Activated CD8-positive, alpha-beta T cell treated with anti-CD3 and anti-CD28 coated beads for 36 hours (primary cell): ENCODE measurements at regions not wholly inside any gene's neighbourhood (a gene's known extent, or its start where the extent isn't known, plus 50 kb on each side); places are given as distances from the start of the nearest gene placed in this dataset.
"Not testable (repeated sequence)": the region's sequence is repeated elsewhere in the genome, so short reads cannot be mapped to it uniquely, and the experiment has no call there.

Source experiments
- ATAC-seq: fragments of 200-7000 bp; cut with Tn5 transposase; one replicate; pipeline ENCODE4 v1.10.0; 2021; ENCODE audit warnings: mild to moderate bottlenecking, moderate library complexity
- CTCF ChIA-PET: fragments of 350-600 bp; sonication (Branson Sonifier 250); formaldehyde crosslinking; loops from one replicate; lab custom pipeline; 2021; ENCODE audit warnings: antibody characterized with exemption; lab: Charles Lee
- POLR2A ChIA-PET: fragments of 350-600 bp; sonication (Branson Sonifier 250); formaldehyde crosslinking; loops from one replicate; lab custom pipeline; 2021; ENCODE audit warnings: antibody characterized with exemption; lab: Charles Lee
- DNase-seq: peaks from one replicate; pipeline ENCODE4 v3.0.0-alpha.2; 2020
- H3K27ac Mint-ChIP-seq: one replicate; pipeline ENCODE4 v1.8.0; 2021; ENCODE audit warnings: mild to moderate bottlenecking, mixed read lengths
- H3K27me3 Mint-ChIP-seq: one replicate; pipeline ENCODE4 v1.8.0; 2021; ENCODE audit warnings: mixed read lengths
- H3K36me3 Mint-ChIP-seq: one replicate; pipeline ENCODE4 v1.8.0; 2021; ENCODE audit warnings: low read depth, mixed read lengths
- H3K4me1 Mint-ChIP-seq: one replicate; pipeline ENCODE4 v1.8.0; 2021; ENCODE audit warnings: low read depth, mixed read lengths
- H3K4me3 Mint-ChIP-seq: one replicate; pipeline ENCODE4 v1.8.0; 2021; ENCODE audit warnings: mild to moderate bottlenecking, moderate library complexity, mixed read lengths
- H3K9me3 Mint-ChIP-seq: one replicate; pipeline ENCODE4 v1.8.0; 2021; ENCODE audit warnings: mixed read lengths
- CTCF ChIP-seq: fragments of 200-600 bp; IDR thresholded peaks from one replicate; pipeline ENCODE4 v1.8.0; 2022; ENCODE audit warnings: antibody characterized with exemption, mild to moderate bottlenecking
- intact Hi-C: fragments of 100-400 bp; cut with micrococcal nuclease; formaldehyde crosslinking; loops from one replicate; pipeline ENCODE4 v1.10.0; 2022

DNA sequence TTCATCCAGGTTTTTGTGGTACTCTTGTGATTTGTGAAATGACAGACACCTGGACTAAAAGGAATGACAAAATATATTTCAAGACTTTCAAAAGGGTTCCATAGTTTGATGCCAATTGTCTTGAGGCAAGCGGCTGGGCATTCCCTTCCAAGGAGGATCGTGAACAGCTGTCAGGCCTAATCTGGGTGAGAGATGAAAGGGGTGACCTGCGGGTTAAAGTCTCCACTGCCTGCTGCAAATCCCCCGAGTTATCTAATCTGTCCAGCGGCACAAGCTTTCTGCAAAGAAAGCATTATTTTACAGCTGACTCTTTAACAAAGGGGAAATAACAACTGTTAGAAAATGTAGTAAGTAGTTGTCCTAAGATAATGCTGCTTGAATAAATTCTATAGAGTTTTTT, 128.7 kb upstream of the MB21D2 start:
- no peaks in the 10 kb centered on the region for H3K36me3 Mint-ChIP-seq
- CTCF ChIA-PET: no interaction called here
- ATAC-seq: no peak

DNA sequence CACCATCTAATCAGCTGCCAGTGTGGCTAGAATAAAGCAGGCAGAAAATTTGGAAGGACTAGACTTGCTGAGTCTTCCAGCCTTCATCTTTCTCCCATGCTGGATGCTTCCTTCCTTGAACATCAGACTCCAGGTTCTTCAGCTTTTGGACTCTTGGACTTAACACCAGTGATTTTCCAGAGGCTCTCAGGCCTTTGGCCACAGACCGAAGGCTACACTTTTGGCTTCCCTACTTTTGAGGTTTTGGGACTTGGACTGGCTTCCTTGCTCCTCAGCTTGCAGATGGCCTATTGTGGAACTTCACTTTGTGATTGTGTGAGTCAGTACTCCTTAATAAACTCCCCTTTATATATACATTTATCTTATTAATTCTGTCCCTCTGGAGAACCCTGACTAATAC, 129.8 kb upstream of the MB21D2 start:
- H3K27ac Mint-ChIP-seq, H3K9me3 Mint-ChIP-seq, H3K27me3 Mint-ChIP-seq, H3K4me3 Mint-ChIP-seq, H3K36me3 Mint-ChIP-seq, POLR2A ChIA-PET, ATAC-seq, DNase-seq, H3K4me1 Mint-ChIP-seq, CTCF ChIA-PET: not testable (repeated sequence)
- intact Hi-C loops: loop anchor here (10.0 kb wide), 2 partner anchors 527 to 583 kb away; no protein-coding TSS in a partner anchor

More for the DNA sequence above, 128.7 kb upstream of the MB21D2 start:
- DNase-seq: no peak
- Mint-ChIP-seq H3K4me1 (no peaks in the 10 kb centered on the region), H3K27ac (no peak overlapping the region), H3K4me3 (no peak overlapping the region), H3K9me3 (no peaks in the 10 kb centered on the region), H3K27me3 (peaks cover 4% of the 10 kb centered on the region)
- POLR2A ChIA-PET: no interaction called here
- intact Hi-C loops: loop anchor here (10.0 kb wide), 2 partner anchors 528 to 582 kb away; no protein-coding TSS in a partner anchor
- no peak for TF ChIP-seq CTCF

GRCh38 chr3:193048127-193048526, 130.5 kb upstream of the MB21D2 start:
- intact Hi-C loops: loop anchor here (10.0 kb wide), 2 partner anchors 527 to 583 kb away; no protein-coding TSS in a partner anchor
- no peak for DNase-seq
- Mint-ChIP-seq H3K9me3 (no peaks in the 10 kb centered on the region), H3K4me1 (no peaks in the 10 kb centered on the region), H3K27ac (no peak overlapping the region), H3K36me3 (no peaks in the 10 kb centered on the region), H3K27me3 (peaks cover 2% of the 10 kb centered on the region), H3K4me3 (no peak overlapping the region)
- TF ChIP-seq CTCF: no peak
- POLR2A ChIA-PET: no interaction called here
- CTCF ChIA-PET: no interaction called here
- ATAC-seq: no peak

DNA sequence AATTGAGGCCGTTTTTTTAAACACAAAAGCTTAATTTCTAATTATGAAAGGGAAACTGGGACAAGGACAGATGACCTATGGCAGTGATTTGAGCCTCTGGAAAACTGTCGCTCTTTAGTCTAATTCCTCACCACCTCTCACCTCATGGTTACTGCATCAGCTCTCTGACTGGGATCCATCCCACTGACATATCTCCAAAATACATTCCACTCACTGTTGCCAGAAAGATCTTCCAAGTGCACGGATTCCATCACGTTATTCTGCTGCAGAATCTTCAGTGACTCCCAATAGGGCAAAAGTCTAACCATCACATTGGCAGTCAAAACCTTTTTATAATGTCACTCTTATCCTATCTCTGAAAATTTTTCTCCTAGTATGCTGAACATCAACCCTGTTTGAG, 132.3 kb upstream of the MB21D2 start:
- no peaks in the 10 kb centered on the region for H3K4me1 Mint-ChIP-seq
- intact Hi-C loops: loop anchor here (10.0 kb wide), 2 partner anchors 525 to 585 kb away; no protein-coding TSS in a partner anchor
- peaks cover 1% of the 10 kb centered on the region for H3K27me3 Mint-ChIP-seq
- no peaks in the 10 kb centered on the region for H3K36me3 Mint-ChIP-seq
- no peak for ATAC-seq
- ChIA-PET CTCF (interaction anchor here (1.1 kb wide), 1 partner anchor 9 kb away, joined by 3 read pairs; no protein-coding TSS in a partner anchor), POLR2A (no interaction called here)
- H3K27ac Mint-ChIP-seq: no peak overlapping the region
- no peaks in the 10 kb centered on the region for H3K9me3 Mint-ChIP-seq
- H3K4me3 Mint-ChIP-seq: no peak overlapping the region
- DNase-seq: no peak
- TF ChIP-seq CTCF: no peak

DNA sequence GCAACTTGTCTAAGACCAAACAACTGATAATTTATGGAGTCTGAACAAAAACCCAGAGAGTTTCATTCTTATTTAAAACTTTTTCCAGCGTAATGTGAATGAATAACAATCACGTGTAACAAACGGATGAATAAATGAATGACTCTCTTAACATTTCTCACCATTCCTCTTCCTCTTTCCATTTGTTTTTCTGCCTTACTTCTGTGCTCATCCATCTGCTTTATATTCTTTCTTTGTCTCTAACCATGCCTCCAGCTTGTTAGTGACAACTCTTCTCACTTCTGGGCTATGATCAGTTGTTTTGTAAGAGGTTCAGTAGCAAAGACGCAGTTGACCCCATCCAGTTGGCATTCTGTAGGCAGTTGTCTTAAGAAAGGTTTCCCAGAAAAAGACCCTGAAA, 133.7 kb upstream of the MB21D2 start:
- Mint-ChIP-seq H3K36me3 (no peaks in the 10 kb centered on the region), H3K27ac (no peak overlapping the region), H3K27me3 (peaks cover 1% of the 10 kb centered on the region), H3K4me3 (no peak overlapping the region), H3K9me3 (no peaks in the 10 kb centered on the region), H3K4me1 (no peaks in the 10 kb centered on the region)
- ATAC-seq: no peak
- no peak for TF ChIP-seq CTCF
- ChIA-PET POLR2A (no interaction called here), CTCF (no interaction called here)
- no peak for DNase-seq
- intact Hi-C loops: no loop called here
